HG03558 (cell line): ENCODE measurements at regions not wholly inside any gene's neighbourhood (a gene's known extent, or its start where the extent isn't known, plus 50 kb on each side); places are given as distances from the start of the nearest gene placed in this dataset.

Experiments used
- ATAC-seq: cut with Tn5 transposase; IDR thresholded peaks from one replicate; pipeline ENCODE4 v1.9.1; 2021; ENCODE audit warnings: moderate number of reproducible peaks; ENCODE audit not compliant: unreplicated experiment; ENCODE audit errors: extremely low read depth

GRCh38 chr2:105150231-105150630, 91.3 kb upstream of the GPR45 start:
- ATAC-seq: no peak

GRCh38 chr2:105154119-105154818, 87.3 kb upstream of the GPR45 start:
- no peak for ATAC-seq

GRCh38 chr2:105156166-105156565, 85.4 kb upstream of the GPR45 start:
- no peak for ATAC-seq

- ATAC-seq: no peak
Measured at GRCh38 chr2:105158002-105158401, 83.5 kb upstream of the GPR45 start.

GRCh38 chr2:105166688-105167087, 74.9 kb upstream of the GPR45 start:
- no peak for ATAC-seq

GRCh38 chr2:105168543-105168942, 73.0 kb upstream of the GPR45 start:
- no peak for ATAC-seq

GRCh38 chr2:105175231-105175630, 66.3 kb upstream of the GPR45 start:
- no peak for ATAC-seq

- ATAC-seq: no peak
Measured at GRCh38 chr2:105176429-105176828, 65.1 kb upstream of the GPR45 start.

GRCh38 chr2:105177008-105177407, 64.5 kb upstream of the GPR45 start:
- no peak for ATAC-seq

- no peak for ATAC-seq
Measured at GRCh38 chr2:105177536-105178254, 63.8 kb upstream of the GPR45 start.

GRCh38 chr2:105179469-105180372, 61.8 kb upstream of the GPR45 start:
- ATAC-seq: no peak

GRCh38 chr2:105180491-105180972, 61.0 kb upstream of the GPR45 start:
- no peak for ATAC-seq

GRCh38 chr2:105181282-105181681, 60.3 kb upstream of the GPR45 start:
- ATAC-seq: no peak

GRCh38 chr2:105183555-105184323, 57.8 kb upstream of the GPR45 start:
- ATAC-seq: no peak

GRCh38 chr2:105184420-105184819, 57.1 kb upstream of the GPR45 start:
- no peak for ATAC-seq

- no peak for ATAC-seq
Measured at GRCh38 chr2:105186967-105187498, 54.5 kb upstream of the GPR45 start.

- no peak for ATAC-seq
Measured at GRCh38 chr2:105187531-105187930, 54.0 kb upstream of the GPR45 start.

- peak; percentile 52 for ATAC-seq
Measured at GRCh38 chr2:105188343-105188742, 53.2 kb upstream of the GPR45 start.
